ENCODE measurements at regions not wholly inside any gene's neighbourhood (a gene's known extent, or its start where the extent isn't known, plus 50 kb on each side); places are given as distances from the start of the nearest gene placed in this dataset.
"Not testable (repeated sequence)": the region's sequence is repeated elsewhere in the genome, so short reads cannot be mapped to it uniquely, and the experiment has no call there.

DNA sequence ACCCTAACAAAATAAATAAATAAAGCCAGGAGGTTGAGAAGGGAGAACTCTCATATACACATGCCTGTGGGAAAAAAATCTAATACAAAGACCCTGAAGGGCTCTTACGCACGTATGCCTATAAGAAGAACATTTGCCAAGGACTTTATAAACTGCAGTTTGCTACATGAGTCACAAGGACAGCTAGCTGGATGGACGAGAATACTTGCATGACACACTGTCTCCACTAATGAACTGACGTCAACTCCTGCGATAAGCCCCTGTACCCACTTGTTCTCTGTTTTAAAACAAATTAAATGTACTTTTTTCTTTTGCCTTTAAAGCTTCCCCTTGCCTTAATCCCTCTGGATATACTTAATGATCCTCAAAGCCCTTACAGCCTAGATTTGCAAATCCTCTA, 374.6 kb upstream of the GHITM start:
- Histone ChIP-seq H3K4me3 (ENCODE audit: low read length in 2 of 2) (no peak overlapping the region), H3K4me1 (ENCODE audit: control insufficient read depth in 1 of 2, insufficient read depth in 2 of 2, low read length in 2 of 2) (no peaks in the 10 kb centered on the region), H3K27ac (ENCODE audit: low read depth in 1 of 2, low read length in 2 of 2) (no peak overlapping the region), H3K27me3 (ENCODE audit: control insufficient read depth in 1 of 2, insufficient read depth in 2 of 2, low read length in 1 of 2) (no peaks in the 10 kb centered on the region), H3K36me3 (ENCODE audit: control insufficient read depth in 1 of 2, insufficient read depth in 2 of 2, low read length in 1 of 2) (no peaks in the 10 kb centered on the region), H3K9me3 (ENCODE audit: control insufficient read depth, low read length) (no peaks in the 10 kb centered on the region)
- 23 to 28% methylated on average over 5 of the region's 5 CpGs for WGBS, 2 donors
- ATAC-seq (ENCODE audit: low FRiP score) (no peak), DNase-seq (no peak)
- intact Hi-C loops (cut with DNase I) = no loop called here

DNA sequence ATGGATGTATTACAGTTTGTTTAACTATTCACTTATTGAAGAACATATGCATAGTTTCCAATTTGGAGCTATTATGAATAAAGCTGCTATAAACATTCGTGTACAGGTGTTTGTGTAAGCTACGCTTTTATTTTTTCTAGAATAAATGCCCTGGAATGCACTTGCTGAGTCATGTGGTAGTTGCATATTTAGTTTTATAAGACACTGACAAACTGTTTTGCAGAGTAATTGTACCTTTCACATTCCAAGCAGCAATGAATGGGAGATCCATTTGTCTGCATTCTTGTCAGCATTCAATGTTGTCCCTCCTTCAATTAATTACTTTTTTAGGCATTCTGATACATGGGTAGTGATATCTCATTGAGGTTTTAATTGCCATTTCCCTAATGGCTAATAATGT, 373.6 kb upstream of the GHITM start:
- intact Hi-C loops (cut with DNase I) = no loop called here
- Histone ChIP-seq H3K4me1 (ENCODE audit: control insufficient read depth in 1 of 2, insufficient read depth in 2 of 2, low read length in 2 of 2) (no peaks in the 10 kb centered on the region), H3K27ac (ENCODE audit: low read depth in 1 of 2, low read length in 2 of 2) (no peak overlapping the region), H3K27me3 (ENCODE audit: control insufficient read depth in 1 of 2, insufficient read depth in 2 of 2, low read length in 1 of 2) (no peaks in the 10 kb centered on the region), H3K9me3 (ENCODE audit: control insufficient read depth, low read length) (no peaks in the 10 kb centered on the region), H3K4me3 (ENCODE audit: low read length in 2 of 2) (no peak overlapping the region), H3K36me3 (ENCODE audit: control insufficient read depth in 1 of 2, insufficient read depth in 2 of 2, low read length in 1 of 2) (no peaks in the 10 kb centered on the region)
- no peak for ATAC-seq (ENCODE audit: low FRiP score)
- no peak for DNase-seq
- WGBS, 2 donors = 60 to 74% methylated on average over 2 of the region's 2 CpGs

DNA sequence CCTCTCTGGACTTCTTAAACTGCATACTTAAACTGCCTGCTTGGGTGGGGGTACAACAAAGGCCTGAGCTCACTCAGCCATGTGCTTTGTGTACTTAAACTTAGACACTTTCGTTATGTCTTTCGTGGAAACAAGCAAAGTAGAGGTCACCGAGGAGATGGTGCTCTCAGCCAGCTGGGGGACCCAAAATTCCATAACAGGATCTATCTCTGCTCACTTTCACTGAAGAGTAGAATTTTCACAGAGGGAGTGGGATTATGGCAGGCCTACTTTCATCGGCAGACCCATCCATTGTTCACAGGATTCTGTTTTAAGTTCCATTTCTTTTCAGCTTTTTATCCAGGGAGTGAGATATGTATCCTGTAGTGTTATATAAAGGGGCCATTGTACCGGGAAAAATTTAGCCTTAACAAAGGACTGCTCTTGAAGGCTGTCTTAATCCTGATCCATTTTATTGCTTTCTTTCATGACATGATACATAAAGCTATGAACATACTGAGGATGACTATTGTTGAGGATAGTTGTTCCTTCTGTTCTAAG, 370.0 kb upstream of the GHITM start:
- WGBS, 2 donors = 73 to 79% methylated on average over 5 of the region's 5 CpGs
- intact Hi-C loops (cut with DNase I) = no loop called here
- DNase-seq = no peak

DNA sequence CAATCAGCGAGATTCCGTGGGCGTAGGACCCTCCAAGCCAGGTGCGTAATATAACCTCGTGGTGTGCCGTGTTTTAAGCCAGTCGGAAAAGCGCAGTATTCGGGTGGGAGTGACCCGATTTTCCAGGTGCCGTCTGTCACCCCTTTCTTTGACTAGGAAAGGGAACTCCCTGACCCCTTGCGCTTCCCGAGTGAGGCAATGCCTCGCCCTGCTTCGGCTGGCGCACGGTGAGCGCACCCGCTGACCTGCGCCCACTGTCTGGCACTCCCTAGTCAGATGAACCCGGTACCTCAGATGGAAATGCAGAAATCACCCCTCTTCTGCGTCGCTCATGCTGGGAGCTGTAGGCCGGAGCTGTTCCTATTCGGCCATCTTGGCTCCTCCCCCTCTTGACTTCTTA, 352.6 kb upstream of the GHITM start:
- H3K36me3 ChIP-seq (ENCODE audit: control insufficient read depth in 1 of 2, insufficient read depth in 2 of 2, low read length in 1 of 2); H3K4me1 ChIP-seq (ENCODE audit: control insufficient read depth in 1 of 2, insufficient read depth in 2 of 2, low read length in 2 of 2); intact Hi-C loops (cut with DNase I); ATAC-seq (ENCODE audit: low FRiP score); H3K4me3 ChIP-seq (ENCODE audit: low read length in 2 of 2); DNase-seq; H3K27ac ChIP-seq (ENCODE audit: low read depth in 1 of 2, low read length in 2 of 2); H3K9me3 ChIP-seq (ENCODE audit: control insufficient read depth, low read length); H3K27me3 ChIP-seq (ENCODE audit: control insufficient read depth in 1 of 2, insufficient read depth in 2 of 2, low read length in 1 of 2): not testable (repeated sequence)
- 90 to 95% methylated on average over 23 to 25 of the region's 25 CpGs for WGBS, 2 donors

More for the DNA sequence above, 370.0 kb upstream of the GHITM start:
- Histone ChIP-seq H3K27me3 (ENCODE audit: control insufficient read depth in 1 of 2, insufficient read depth in 2 of 2, low read length in 1 of 2) (no peaks in the 10 kb centered on the region), H3K4me3 (ENCODE audit: low read length in 2 of 2) (no peak overlapping the region), H3K36me3 (ENCODE audit: control insufficient read depth in 1 of 2, insufficient read depth in 2 of 2, low read length in 1 of 2) (no peaks in the 10 kb centered on the region), H3K4me1 (ENCODE audit: control insufficient read depth in 1 of 2, insufficient read depth in 2 of 2, low read length in 2 of 2) (no peaks in the 10 kb centered on the region), H3K27ac (ENCODE audit: low read depth in 1 of 2, low read length in 2 of 2) (no peak overlapping the region), H3K9me3 (ENCODE audit: control insufficient read depth, low read length) (peaks cover 2% of the 10 kb centered on the region)
- ATAC-seq (ENCODE audit: low FRiP score) = no peak

DNA sequence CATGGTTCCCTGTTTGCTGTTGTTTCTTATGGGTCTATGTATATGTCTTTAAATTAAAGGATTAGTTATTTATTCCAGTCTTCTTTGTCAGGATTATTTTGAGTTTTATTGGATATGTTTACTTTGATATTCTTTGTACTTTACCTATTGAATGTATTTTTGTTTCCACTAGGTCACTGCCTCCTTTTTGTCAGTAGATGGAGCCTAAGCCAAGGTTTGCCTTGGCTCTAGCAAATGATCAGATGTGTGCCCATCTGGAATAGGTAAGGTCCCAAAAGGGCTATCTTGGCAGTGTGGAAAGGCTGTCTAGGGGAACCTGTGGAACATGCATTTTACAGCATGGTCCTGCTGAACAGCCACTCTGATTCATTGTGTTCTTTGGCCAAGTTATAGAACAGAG, 337.3 kb upstream of the GHITM start:
- intact Hi-C loops (cut with DNase I) = no loop called here
- Histone ChIP-seq H3K9me3 (ENCODE audit: control insufficient read depth, low read length) (peaks cover 3% of the 10 kb centered on the region), H3K4me3 (ENCODE audit: low read length in 2 of 2) (no peak overlapping the region), H3K27me3 (ENCODE audit: control insufficient read depth in 1 of 2, insufficient read depth in 2 of 2, low read length in 1 of 2) (peaks cover 0 to 1% of the 10 kb centered on the region in 2 donors), H3K27ac (ENCODE audit: low read depth in 1 of 2, low read length in 2 of 2) (no peak overlapping the region), H3K4me1 (ENCODE audit: control insufficient read depth in 1 of 2, insufficient read depth in 2 of 2, low read length in 2 of 2) (no peaks in the 10 kb centered on the region), H3K36me3 (ENCODE audit: control insufficient read depth in 1 of 2, insufficient read depth in 2 of 2, low read length in 1 of 2) (no peaks in the 10 kb centered on the region)
- DNase-seq (no peak), ATAC-seq (ENCODE audit: low FRiP score) (no peak)

DNA sequence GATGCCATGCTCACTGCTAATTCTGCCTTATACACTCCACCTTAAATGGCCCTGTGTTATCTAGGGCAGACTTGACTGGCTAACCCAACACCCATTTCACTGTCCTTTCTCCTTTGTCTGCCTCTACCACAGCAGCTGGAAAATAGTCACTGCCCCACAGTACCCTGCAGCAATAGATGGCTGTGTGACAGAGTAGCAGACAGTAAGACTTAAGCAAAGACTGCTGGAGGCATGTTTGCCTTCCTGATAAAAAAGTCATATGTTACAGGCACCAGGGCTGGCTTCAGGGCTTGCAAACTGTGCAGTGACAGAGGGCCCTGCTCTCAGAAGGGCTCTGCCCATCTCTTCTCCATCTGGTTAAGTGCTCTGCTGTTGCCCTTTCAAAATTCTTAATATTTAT, 332.6 kb upstream of the GHITM start:
- ATAC-seq (ENCODE audit: low FRiP score) = no peak
- Histone ChIP-seq H3K4me3 (ENCODE audit: low read length in 2 of 2) (no peak overlapping the region), H3K27me3 (ENCODE audit: control insufficient read depth in 1 of 2, insufficient read depth in 2 of 2, low read length in 1 of 2) (peaks cover 0 to 1% of the 10 kb centered on the region in 2 donors), H3K9me3 (ENCODE audit: control insufficient read depth, low read length) (peaks cover 3% of the 10 kb centered on the region), H3K36me3 (ENCODE audit: control insufficient read depth in 1 of 2, insufficient read depth in 2 of 2, low read length in 1 of 2) (no peaks in the 10 kb centered on the region), H3K4me1 (ENCODE audit: control insufficient read depth in 1 of 2, insufficient read depth in 2 of 2, low read length in 2 of 2) (no peaks in the 10 kb centered on the region), H3K27ac (ENCODE audit: low read depth in 1 of 2, low read length in 2 of 2) (no peak overlapping the region)
- intact Hi-C loops (cut with DNase I) = no loop called here
- no peak for DNase-seq

DNA sequence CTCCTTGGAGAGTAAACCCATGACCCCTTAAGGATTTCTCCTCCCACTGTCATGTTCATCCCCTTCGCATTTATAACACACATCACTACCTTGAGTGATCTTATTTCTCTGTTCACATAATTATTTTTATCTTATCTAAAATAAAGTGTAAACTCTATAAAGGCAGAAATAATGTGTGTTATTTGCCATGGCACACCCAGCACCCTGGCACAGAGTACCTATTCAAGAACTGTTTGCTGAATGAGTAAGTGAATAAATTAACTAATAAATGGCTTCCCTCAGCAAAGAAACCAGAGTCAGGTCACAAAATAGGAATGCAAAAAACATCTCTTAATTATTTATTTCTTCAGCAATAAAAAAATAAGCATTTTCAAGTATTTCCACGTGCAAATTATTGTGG, 330.3 kb upstream of the GHITM start:
- Histone ChIP-seq H3K27me3 (ENCODE audit: control insufficient read depth in 1 of 2, insufficient read depth in 2 of 2, low read length in 1 of 2) (no peaks in the 10 kb centered on the region), H3K4me3 (ENCODE audit: low read length in 2 of 2) (no peak overlapping the region), H3K36me3 (ENCODE audit: control insufficient read depth in 1 of 2, insufficient read depth in 2 of 2, low read length in 1 of 2) (no peaks in the 10 kb centered on the region), H3K4me1 (ENCODE audit: control insufficient read depth in 1 of 2, insufficient read depth in 2 of 2, low read length in 2 of 2) (no peaks in the 10 kb centered on the region), H3K27ac (ENCODE audit: low read depth in 1 of 2, low read length in 2 of 2) (no peak overlapping the region), H3K9me3 (ENCODE audit: control insufficient read depth, low read length) (no peaks in the 10 kb centered on the region)
- DNase-seq = no peak
- no peak for ATAC-seq (ENCODE audit: low FRiP score)
- 88 to 91% methylated on average over 2 of the region's 2 CpGs for WGBS, 2 donors
- intact Hi-C loops (cut with DNase I) = no loop called here

DNA sequence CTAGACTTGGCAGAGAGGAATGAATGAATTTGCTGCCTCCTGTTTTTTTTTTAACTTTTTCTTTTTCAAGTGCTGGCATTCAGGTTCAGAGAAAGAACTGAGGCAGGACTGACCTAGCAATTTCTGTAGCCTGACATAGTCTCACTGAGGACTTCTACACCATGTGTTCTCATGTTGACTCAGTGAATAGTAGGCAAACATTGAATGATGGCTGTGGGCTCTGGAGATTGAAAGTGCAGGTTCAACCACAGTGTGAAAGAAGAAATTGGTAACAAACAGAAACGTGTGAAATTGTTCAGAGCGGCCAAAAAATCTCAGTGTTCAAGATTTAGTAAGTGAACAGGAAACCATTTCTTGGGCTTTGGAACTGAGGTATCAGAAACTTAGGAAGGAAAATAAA, 322.4 kb upstream of the GHITM start:
- Histone ChIP-seq H3K27me3 (ENCODE audit: control insufficient read depth in 1 of 2, insufficient read depth in 2 of 2, low read length in 1 of 2) (no peaks in the 10 kb centered on the region), H3K36me3 (ENCODE audit: control insufficient read depth in 1 of 2, insufficient read depth in 2 of 2, low read length in 1 of 2) (no peaks in the 10 kb centered on the region), H3K9me3 (ENCODE audit: control insufficient read depth, low read length) (no peaks in the 10 kb centered on the region), H3K4me3 (ENCODE audit: low read length in 2 of 2) (no peak overlapping the region), H3K27ac (ENCODE audit: low read depth in 1 of 2, low read length in 2 of 2) (no peak overlapping the region), H3K4me1 (ENCODE audit: control insufficient read depth in 1 of 2, insufficient read depth in 2 of 2, low read length in 2 of 2) (no peaks in the 10 kb centered on the region)
- 45 to 50% methylated on average over 2 of the region's 2 CpGs for WGBS, 2 donors
- intact Hi-C loops (cut with DNase I) = no loop called here
- no peak for ATAC-seq (ENCODE audit: low FRiP score)
- no peak for DNase-seq

DNA sequence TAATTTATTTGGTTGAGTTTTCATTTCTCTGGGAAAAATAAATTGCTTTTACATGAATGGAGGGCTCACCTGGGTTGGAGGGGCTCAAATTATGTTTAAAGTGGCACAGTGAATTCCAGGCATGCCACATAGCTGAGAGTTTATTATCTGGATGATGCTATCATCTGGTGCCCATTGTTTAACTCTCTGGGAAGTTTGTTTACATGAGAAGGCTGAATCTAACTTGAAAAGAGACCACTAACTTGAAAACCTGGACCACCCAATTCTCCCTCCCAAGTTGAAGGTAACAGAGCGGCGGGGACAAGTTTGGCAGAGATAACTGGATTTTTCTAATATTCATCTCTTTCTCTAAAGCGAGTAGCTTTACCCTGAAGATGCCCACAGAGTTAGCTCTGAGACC, 321.5 kb upstream of the GHITM start:
- intact Hi-C loops (cut with DNase I) = no loop called here
- no peaks in the 10 kb centered on the region for H3K36me3 ChIP-seq (ENCODE audit: control insufficient read depth in 1 of 2, insufficient read depth in 2 of 2, low read length in 1 of 2)
- no peak for ATAC-seq (ENCODE audit: low FRiP score)
- no peak for DNase-seq
- H3K27me3 ChIP-seq (ENCODE audit: control insufficient read depth in 1 of 2, insufficient read depth in 2 of 2, low read length in 1 of 2) = no peaks in the 10 kb centered on the region
- no peaks in the 10 kb centered on the region for H3K4me1 ChIP-seq (ENCODE audit: control insufficient read depth in 1 of 2, insufficient read depth in 2 of 2, low read length in 2 of 2)
- no peaks in the 10 kb centered on the region for H3K9me3 ChIP-seq (ENCODE audit: control insufficient read depth, low read length)
- H3K4me3 ChIP-seq (ENCODE audit: low read length in 2 of 2) = no peak overlapping the region
- 94% methylated on average over 3 of the region's 3 CpGs for WGBS, 2 donors
- no peak overlapping the region for H3K27ac ChIP-seq (ENCODE audit: low read depth in 1 of 2, low read length in 2 of 2)

Data from aorta (tissue), 5 donors.